ENCODE measurements at regions not wholly inside any gene's neighbourhood (a gene's known extent, or its start where the extent isn't known, plus 50 kb on each side); places are given as distances from the start of the nearest gene placed in this dataset.
A peak's percentile ranks its signal among the peaks of the same experiment; 100 is the strongest.
"Not testable (repeated sequence)": the region's sequence is repeated elsewhere in the genome, so short reads cannot be mapped to it uniquely, and the experiment has no call there.

- no peak for DNase-seq
Measured at GRCh38 chr5:91283326-91283725, 99.8 kb downstream of the ARRDC3 start.

- DNase-seq: no peak
Measured at GRCh38 chr5:91282210-91282609, 100.9 kb downstream of the ARRDC3 start.

- no peak for DNase-seq
Measured at GRCh38 chr5:91281401-91281800, 101.7 kb downstream of the ARRDC3 start.

GRCh38 chr5:91280362-91281269 is 102.5 kb downstream of the ARRDC3 start:
- DNase-seq: peak; percentile 84

- no peak for DNase-seq
Measured at GRCh38 chr5:91277840-91278239, 105.3 kb downstream of the ARRDC3 start.

GRCh38 chr5:91277093-91277626 is 106.0 kb downstream of the ARRDC3 start:
- DNase-seq: no peak

- no peak for DNase-seq
Measured at GRCh38 chr5:91272858-91273257, 110.3 kb downstream of the ARRDC3 start.

- no peak for DNase-seq
Measured at GRCh38 chr5:91271999-91272398, 111.1 kb downstream of the ARRDC3 start.

GRCh38 chr5:91269198-91269597 is 113.9 kb downstream of the ARRDC3 start:
- DNase-seq: no peak

GRCh38 chr5:91266184-91266705 is 116.9 kb downstream of the ARRDC3 start:
- peak; percentile 11 for DNase-seq

- DNase-seq: no peak
Measured at GRCh38 chr5:91264311-91265051, 118.6 kb downstream of the ARRDC3 start.

- no peak for DNase-seq
Measured at GRCh38 chr5:91263898-91264297, 119.2 kb downstream of the ARRDC3 start.

- no peak for DNase-seq
Measured at GRCh38 chr5:91257301-91257700, 125.8 kb downstream of the ARRDC3 start.

- no peak for DNase-seq
Measured at GRCh38 chr5:91256142-91256524, 127.0 kb downstream of the ARRDC3 start.

- no peak for DNase-seq
Measured at GRCh38 chr5:91255396-91256141, 127.5 kb downstream of the ARRDC3 start.

GRCh38 chr5:91252916-91253315 is 130.2 kb downstream of the ARRDC3 start:
- DNase-seq: no peak

- no peak for DNase-seq
Measured at GRCh38 chr5:91245871-91246270, 137.2 kb downstream of the ARRDC3 start.

- DNase-seq: no peak
Measured at GRCh38 chr5:91245074-91245452, 138.1 kb downstream of the ARRDC3 start.

- DNase-seq: no peak
Measured at GRCh38 chr5:91244380-91245073, 138.6 kb downstream of the ARRDC3 start.

- DNase-seq: no peak
Measured at GRCh38 chr5:91243852-91244251, 139.3 kb downstream of the ARRDC3 start.

GRCh38 chr5:91243286-91243685 is 139.8 kb downstream of the ARRDC3 start:
- no peak for DNase-seq

- DNase-seq: not testable (repeated sequence)
Measured at GRCh38 chr5:91241460-91241859, 141.7 kb downstream of the ARRDC3 start.
